BJ (cell line): ENCODE measurements at regions not wholly inside any gene's neighbourhood (a gene's known extent, or its start where the extent isn't known, plus 50 kb on each side); places are given as distances from the start of the nearest gene placed in this dataset. TPM values are rescaled to one million over a fixed set of nuclear protein-coding genes. Genes with fewer than 3 reads are reported as not detected.

Experiments used
- CTCF ChIA-PET: fragments of 350-600 bp; formaldehyde crosslinking; extraction: SDS; loops from one replicate; lab custom pipeline; 2021; ENCODE audit warnings: antibody characterized with exemption, inconsistent platforms; lab: Yijun Ruan, JAX
- POLR2A ChIA-PET: fragments of 300-600 bp; sonication (Branson Sonifier 250); formaldehyde crosslinking; extraction: SDS; loops from one replicate; lab custom pipeline; 2021; ENCODE audit warnings: antibody characterized with exemption; lab: Charles Lee
- DNase-seq: peaks from one replicate; pipeline ENCODE4 v3.0.0-alpha.2; 2011; ENCODE audit warnings: low read depth
- H3K27me3 ChIP-seq: 2 replicates; pipeline ENCODE4 v1.6.0; 2011; ENCODE audit warnings: low read length; ENCODE audit not compliant: control insufficient read depth, insufficient read depth
- H3K36me3 ChIP-seq: 2 replicates; pipeline ENCODE4 v1.5.1; 2011; ENCODE audit warnings: low read length; ENCODE audit not compliant: control insufficient read depth, insufficient read depth
- H3K4me3 ChIP-seq: 2 replicates; pipeline ENCODE4 v1.5.1; 2011; ENCODE audit warnings: low read depth, mild to moderate bottlenecking, control low read depth, low read length
- small RNA-seq: library from RNA; depleted of rRNA; stranded (forward); fragments of <200 nt; gene quantifications from one replicate; pipeline ENCODE3, GENCODE V24; 2012; ENCODE audit warnings: low replicate concordance, low read depth; ENCODE audit not compliant: insufficient read length
- TF ChIP-seq, protein P1 (sequence below): IDR thresholded peaks from 2 replicates; pipeline ENCODE4 v1.5.1; 2011; ENCODE audit warnings: low read depth, mild to moderate bottlenecking, control low read depth, inconsistent platforms, low read length, moderate library complexity; ENCODE audit not compliant: insufficient read depth

DNA sequence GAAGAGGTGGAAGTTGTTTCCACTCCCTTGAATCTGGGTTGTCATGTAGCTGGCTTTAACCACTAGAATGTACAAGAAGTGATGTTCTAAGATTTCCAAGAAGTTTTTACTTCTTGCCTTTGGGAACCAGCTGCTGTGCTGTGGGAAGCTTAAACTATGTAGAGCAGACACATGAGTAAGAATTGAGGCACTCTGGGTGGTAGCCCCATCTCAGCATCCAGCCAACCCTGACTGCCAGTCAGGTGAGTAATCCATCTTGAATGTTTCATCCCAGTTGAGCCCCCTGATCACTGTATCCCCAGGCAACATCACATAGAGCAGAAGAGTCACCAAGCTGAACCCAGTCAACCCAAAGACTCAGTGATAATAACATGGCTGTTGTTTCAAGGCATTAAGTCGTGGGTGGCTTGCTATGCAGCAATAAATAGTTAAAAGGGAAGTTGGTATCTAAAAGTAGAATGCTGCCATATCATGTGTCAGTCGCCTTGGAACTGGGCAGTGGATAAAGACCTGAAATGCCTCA, 62.8 kb upstream of the GPR139 start:
- H3K27me3 ChIP-seq, result no peaks in the 10 kb centered on the region
- POLR2A ChIA-PET, result no interaction called here
- H3K36me3 ChIP-seq, result no peaks in the 10 kb centered on the region
- DNase-seq, result no peak
- TF ChIP-seq, protein P1, sequence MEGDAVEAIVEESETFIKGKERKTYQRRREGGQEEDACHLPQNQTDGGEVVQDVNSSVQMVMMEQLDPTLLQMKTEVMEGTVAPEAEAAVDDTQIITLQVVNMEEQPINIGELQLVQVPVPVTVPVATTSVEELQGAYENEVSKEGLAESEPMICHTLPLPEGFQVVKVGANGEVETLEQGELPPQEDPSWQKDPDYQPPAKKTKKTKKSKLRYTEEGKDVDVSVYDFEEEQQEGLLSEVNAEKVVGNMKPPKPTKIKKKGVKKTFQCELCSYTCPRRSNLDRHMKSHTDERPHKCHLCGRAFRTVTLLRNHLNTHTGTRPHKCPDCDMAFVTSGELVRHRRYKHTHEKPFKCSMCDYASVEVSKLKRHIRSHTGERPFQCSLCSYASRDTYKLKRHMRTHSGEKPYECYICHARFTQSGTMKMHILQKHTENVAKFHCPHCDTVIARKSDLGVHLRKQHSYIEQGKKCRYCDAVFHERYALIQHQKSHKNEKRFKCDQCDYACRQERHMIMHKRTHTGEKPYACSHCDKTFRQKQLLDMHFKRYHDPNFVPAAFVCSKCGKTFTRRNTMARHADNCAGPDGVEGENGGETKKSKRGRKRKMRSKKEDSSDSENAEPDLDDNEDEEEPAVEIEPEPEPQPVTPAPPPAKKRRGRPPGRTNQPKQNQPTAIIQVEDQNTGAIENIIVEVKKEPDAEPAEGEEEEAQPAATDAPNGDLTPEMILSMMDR, result no peak
- CTCF ChIA-PET, result no interaction called here
- no peak overlapping the region for H3K4me3 ChIP-seq

DNA sequence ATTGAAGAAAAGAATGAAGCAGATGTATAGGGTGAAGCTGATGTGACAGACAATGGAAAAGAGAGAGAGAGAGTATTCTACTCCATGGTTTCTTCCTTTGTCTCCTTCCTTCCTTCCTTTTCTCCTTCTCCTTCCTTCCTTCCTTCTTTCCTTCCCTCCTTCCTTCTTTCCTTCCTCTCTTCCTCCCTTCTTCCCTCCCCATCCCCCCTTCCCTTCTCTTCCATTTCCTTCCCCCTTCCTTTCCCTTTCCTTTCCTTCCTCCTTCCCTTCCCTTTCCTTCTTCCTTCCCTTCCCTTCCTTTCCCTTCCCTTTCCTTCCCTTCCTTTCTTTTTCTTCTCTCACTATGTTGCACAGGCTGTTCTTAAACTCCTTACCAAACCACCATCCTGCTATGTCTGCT, 55.7 kb upstream of the GPR139 start:
- Histone ChIP-seq H3K4me3 (no peak overlapping the region), H3K27me3 (no peaks in the 10 kb centered on the region), H3K36me3 (no peaks in the 10 kb centered on the region)
- ChIA-PET POLR2A (no interaction called here), CTCF (no interaction called here)
- TF ChIP-seq, protein P1, result no peak
- DNase-seq, result no peak

Small RNAs in the stretch of these regions (small RNA-seq; reads per million reads assigned to genes)
- gene SNRPEP3, result not detected
